GM12875 (cell line): ENCODE measurements at regions not wholly inside any gene's neighbourhood (a gene's known extent, or its start where the extent isn't known, plus 50 kb on each side); places are given as distances from the start of the nearest gene placed in this dataset.

Experiments used
- H3K4me3 ChIP-seq: one replicate; pipeline ENCODE4 v1.5.1; 2011; ENCODE audit warnings: low read depth, low read length, control low read depth
- TF ChIP-seq, protein P1 (sequence below): IDR thresholded peaks from 2 replicates; pipeline ENCODE4 v1.5.1; 2011; ENCODE audit warnings: low read depth, mild to moderate bottlenecking, control low read depth, inconsistent platforms, low read length, moderate library complexity, borderline replicate concordance; ENCODE audit not compliant: insufficient read depth

DNA sequence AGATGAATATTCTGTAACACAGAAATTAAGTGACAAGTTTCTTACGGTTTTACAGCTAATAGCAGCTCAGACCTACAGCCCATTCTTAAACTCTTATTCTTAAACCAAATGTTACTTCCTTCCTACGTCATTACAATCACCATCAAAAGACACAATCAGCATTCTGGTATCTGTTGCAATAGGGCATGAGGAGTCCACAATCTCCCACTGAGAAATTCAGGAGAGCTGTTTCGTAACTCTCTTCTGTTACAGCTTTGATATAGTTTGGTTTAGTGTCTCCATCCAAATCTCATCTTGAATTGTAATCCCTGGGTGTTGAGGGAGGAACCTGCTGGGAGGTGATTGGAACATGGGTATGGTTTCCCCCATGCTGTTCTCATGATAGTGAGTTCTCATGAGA is 163.4 kb downstream of the GAS1 start:
- no peak overlapping the region for H3K4me3 ChIP-seq
- TF ChIP-seq, protein P1, sequence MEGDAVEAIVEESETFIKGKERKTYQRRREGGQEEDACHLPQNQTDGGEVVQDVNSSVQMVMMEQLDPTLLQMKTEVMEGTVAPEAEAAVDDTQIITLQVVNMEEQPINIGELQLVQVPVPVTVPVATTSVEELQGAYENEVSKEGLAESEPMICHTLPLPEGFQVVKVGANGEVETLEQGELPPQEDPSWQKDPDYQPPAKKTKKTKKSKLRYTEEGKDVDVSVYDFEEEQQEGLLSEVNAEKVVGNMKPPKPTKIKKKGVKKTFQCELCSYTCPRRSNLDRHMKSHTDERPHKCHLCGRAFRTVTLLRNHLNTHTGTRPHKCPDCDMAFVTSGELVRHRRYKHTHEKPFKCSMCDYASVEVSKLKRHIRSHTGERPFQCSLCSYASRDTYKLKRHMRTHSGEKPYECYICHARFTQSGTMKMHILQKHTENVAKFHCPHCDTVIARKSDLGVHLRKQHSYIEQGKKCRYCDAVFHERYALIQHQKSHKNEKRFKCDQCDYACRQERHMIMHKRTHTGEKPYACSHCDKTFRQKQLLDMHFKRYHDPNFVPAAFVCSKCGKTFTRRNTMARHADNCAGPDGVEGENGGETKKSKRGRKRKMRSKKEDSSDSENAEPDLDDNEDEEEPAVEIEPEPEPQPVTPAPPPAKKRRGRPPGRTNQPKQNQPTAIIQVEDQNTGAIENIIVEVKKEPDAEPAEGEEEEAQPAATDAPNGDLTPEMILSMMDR = no peak

DNA sequence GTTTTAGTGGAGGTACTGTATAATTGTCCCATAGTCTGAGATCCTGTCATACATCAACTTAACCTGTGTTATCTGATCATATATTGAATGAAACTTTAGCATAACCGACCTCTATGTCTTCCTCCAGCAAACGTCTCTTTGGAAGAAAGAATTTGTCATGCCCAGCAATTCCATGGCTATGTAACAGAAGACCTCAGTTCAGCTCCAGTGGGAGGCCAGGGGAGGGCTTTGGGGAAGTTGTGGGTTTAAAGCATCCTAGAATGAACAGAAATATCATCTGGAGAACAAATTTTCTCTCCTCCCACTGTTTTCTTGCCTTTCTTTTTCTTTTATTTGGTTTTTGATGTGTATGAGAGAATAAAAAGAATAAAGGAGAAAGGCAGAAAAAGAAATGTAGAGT is 164.5 kb downstream of the GAS1 start:
- TF ChIP-seq, protein P1 = no peak
- H3K4me3 ChIP-seq = no peak overlapping the region

DNA sequence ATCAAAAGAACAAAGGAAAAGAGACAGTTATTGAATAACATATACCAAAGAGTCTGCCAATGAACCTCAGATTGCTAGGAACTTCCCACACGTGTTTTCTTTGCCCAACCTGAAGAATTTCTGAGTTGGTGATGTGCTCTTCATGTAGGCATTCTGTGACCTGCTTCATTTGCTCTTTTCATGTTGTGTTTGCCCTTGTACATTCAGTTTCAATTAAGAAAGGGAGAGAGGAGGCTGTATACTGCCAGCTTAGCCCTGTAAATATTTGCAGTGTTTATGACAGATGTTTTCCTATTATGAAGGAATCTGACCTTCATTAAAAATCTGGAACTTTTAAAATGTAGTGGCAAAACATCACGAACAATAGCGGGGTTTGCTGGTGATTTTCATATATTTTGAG is 168.5 kb downstream of the GAS1 start:
- H3K4me3 ChIP-seq = no peak overlapping the region

DNA sequence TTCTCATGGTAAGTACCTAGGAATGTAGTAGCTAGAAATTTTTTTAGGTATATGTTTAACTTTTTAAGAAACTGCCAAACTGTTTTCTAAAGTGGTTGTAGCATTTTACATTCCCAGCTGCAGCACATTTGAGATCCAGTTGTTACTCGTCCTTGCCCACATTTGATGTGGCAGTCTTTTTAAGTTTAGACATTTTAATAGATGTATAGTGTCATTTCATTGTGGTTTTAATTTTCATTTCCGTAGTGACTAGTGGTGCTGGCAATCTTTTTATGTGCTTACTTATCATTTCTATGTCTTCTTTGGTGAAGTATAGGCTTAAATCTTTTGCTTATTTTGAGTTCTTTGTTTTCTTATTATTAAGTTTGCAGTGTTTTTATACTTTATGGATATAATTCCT is 171.6 kb downstream of the GAS1 start:
- TF ChIP-seq, protein P1 = no peak
- no peak overlapping the region for H3K4me3 ChIP-seq

More for the DNA sequence above, 168.5 kb downstream of the GAS1 start:
- TF ChIP-seq, protein P1 = no peak

DNA sequence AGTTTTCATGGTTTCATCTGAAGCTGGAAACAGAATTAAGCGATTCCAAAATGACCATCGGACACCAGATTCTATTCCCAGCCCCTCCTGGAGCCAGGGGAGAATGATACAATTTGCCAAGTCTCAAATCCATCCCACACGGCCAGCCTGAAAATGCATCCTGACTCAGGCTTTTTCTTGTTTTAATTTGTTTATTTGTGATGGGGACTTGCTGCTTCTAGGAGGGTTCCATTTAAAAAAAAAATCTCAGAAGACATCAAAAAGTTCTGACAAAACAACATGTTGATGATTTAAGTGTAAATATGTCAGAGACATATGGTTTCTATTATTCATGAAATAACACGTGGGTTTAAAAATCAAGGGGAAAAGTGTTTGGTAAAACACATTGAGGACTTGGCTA is 173.2 kb downstream of the GAS1 start:
- TF ChIP-seq, protein P1 = no peak
- no peak overlapping the region for H3K4me3 ChIP-seq

DNA sequence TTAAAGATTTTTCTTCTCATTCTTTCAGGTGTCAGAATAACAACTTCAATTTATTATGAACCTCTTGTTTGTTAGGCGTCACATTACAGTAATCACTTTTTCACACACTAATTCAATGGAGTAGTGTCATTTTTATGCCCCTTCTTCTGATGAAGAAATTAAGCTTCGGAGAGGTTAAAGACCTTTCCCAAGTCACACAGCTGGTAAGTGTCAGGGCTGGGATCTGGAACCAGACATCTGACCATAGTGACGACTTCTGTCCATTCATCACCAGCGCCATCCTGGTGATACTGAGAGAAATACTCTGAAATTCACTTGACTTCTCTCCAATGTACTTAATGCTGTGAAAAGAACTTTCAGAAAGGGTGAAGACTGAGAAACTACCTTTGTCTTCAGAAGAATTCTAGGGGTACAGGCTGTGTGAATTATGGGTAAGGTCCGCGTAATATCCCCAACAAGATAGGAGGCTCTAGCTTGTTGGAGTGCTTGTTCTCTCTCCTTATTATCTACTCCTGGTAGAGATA is 173.8 kb downstream of the GAS1 start:
- no peak overlapping the region for H3K4me3 ChIP-seq

DNA sequence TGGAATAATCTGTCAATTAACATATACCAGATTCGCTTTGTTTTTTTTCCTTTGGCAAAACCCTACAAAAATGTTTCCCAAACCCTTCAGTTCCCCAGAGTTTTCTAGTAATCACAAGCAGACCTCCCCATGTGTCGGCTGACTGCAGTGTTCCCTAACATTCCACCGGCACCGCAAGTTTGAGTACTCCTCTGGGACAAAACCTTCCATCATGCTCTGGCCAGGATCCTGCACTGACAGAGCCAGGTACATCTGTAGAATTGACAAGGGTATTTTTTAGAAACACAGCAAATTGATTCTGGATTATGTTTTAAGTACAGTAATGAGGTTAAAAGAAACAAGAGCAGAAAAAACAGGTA is 174.7 kb downstream of the GAS1 start:
- no peak overlapping the region for H3K4me3 ChIP-seq
- TF ChIP-seq, protein P1 = no peak

More for the DNA sequence above, 173.8 kb downstream of the GAS1 start:
- TF ChIP-seq, protein P1 = no peak
